Brain microvascular endothelial cell (primary cell): ENCODE measurements at regions not wholly inside any gene's neighbourhood (a gene's known extent, or its start where the extent isn't known, plus 50 kb on each side); places are given as distances from the start of the nearest gene placed in this dataset.

Source experiments
- DNase-seq: peaks from one replicate; pipeline ENCODE4 v3.0.0-alpha.2; 2020
- H3K27ac ChIP-seq: fragments of 250-450 bp; sonication (Bioruptor Pico); 2 replicates; pipeline ENCODE4 v1.5.1; 2020; ENCODE audit warnings: mild to moderate bottlenecking, moderate library complexity
- H3K27me3 ChIP-seq: fragments of 250-450 bp; sonication (Bioruptor Pico); replicated peaks from 2 replicates; pipeline ENCODE4 v1.5.1; 2020; ENCODE audit warnings: mild to moderate bottlenecking
- H3K36me3 ChIP-seq: fragments of 250-450 bp; sonication (Bioruptor Pico); replicated peaks from 2 replicates; pipeline ENCODE4 v1.5.1; 2020; ENCODE audit warnings: mild to moderate bottlenecking
- H3K4me3 ChIP-seq: 2 replicates; pipeline ENCODE4 v1.5.1; 2011; ENCODE audit warnings: low read depth, mild to moderate bottlenecking, control low read depth, low read length, moderate library complexity
- in situ Hi-C: cut with HindIII; loops from 2 replicates; pipeline ENCODE4 v1.10.0; 2017; ENCODE audit warnings: low sequenced_read_pairs, low pct_ligation_motif_present
- TF ChIP-seq, protein P1 (sequence below): IDR thresholded peaks from 2 replicates; pipeline ENCODE4 v1.5.1; 2011; ENCODE audit warnings: low read depth, mild to moderate bottlenecking, moderate library complexity, low read length, control low read depth, inconsistent platforms; ENCODE audit errors: missing control alignments

GRCh38 chr10:89887406-89887805 lies 186.0 kb downstream of the KIF20B start:
- DNase-seq, result no peak
- no peaks in the 10 kb centered on the region for H3K36me3 ChIP-seq
- TF ChIP-seq, protein P1, sequence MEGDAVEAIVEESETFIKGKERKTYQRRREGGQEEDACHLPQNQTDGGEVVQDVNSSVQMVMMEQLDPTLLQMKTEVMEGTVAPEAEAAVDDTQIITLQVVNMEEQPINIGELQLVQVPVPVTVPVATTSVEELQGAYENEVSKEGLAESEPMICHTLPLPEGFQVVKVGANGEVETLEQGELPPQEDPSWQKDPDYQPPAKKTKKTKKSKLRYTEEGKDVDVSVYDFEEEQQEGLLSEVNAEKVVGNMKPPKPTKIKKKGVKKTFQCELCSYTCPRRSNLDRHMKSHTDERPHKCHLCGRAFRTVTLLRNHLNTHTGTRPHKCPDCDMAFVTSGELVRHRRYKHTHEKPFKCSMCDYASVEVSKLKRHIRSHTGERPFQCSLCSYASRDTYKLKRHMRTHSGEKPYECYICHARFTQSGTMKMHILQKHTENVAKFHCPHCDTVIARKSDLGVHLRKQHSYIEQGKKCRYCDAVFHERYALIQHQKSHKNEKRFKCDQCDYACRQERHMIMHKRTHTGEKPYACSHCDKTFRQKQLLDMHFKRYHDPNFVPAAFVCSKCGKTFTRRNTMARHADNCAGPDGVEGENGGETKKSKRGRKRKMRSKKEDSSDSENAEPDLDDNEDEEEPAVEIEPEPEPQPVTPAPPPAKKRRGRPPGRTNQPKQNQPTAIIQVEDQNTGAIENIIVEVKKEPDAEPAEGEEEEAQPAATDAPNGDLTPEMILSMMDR, result no peak
- in situ Hi-C loops, result no loop called here
- no peaks in the 10 kb centered on the region for H3K27me3 ChIP-seq
- no peak overlapping the region for H3K4me3 ChIP-seq
- H3K27ac ChIP-seq, result no peak overlapping the region

DNA sequence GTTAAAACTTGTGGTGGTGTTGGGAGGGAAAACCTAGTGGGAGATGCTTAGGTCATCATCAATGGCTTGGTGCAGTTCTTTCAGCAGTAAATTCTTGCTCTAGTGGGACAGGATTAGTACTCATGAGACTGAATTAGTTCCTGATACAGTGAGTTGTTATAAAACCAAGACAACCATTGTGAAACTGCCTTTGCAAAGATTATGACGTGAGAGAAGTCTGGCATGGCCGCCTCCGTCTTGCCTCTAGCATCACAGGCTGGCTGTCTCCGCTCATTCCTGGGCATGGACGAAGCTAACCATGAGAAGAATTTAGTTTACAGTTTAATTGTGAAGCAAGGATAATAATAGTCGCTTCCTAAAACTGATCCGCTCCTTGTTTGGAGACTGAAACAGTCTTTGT lies 186.4 kb downstream of the KIF20B start:
- no peak overlapping the region for H3K4me3 ChIP-seq
- H3K36me3 ChIP-seq, result no peaks in the 10 kb centered on the region
- no peak for DNase-seq
- TF ChIP-seq, protein P1, result no peak
- in situ Hi-C loops, result no loop called here
- H3K27me3 ChIP-seq, result no peaks in the 10 kb centered on the region
- no peak overlapping the region for H3K27ac ChIP-seq

GRCh38 chr10:89888321-89889070 lies 187.1 kb downstream of the KIF20B start:
- Histone ChIP-seq H3K27me3 (no peaks in the 10 kb centered on the region), H3K27ac (no peak overlapping the region), H3K36me3 (no peaks in the 10 kb centered on the region), H3K4me3 (no peak overlapping the region)
- no peak for DNase-seq
- in situ Hi-C loops, result no loop called here
- TF ChIP-seq, protein P1, result no peak

DNA sequence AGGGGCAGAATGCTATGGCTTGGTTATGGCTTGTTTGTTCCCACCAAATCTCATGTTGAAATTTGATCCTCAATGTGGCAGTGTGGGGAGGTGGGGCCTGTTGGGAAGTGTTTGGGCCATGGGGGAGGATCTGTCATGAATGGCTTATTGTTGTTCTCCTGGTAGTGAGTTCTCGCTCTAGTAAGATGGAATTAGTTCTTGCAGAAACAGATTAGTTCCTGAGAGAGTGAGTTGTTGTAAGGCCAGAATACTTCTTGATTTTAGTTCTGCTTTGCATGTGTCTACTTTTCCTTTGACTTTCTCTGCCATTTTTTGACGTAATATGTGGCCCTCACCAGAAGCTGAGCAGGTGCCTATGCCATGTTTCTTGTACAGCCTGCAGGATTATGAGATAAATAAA lies 188.2 kb downstream of the KIF20B start:
- Histone ChIP-seq H3K27me3 (no peaks in the 10 kb centered on the region), H3K36me3 (no peaks in the 10 kb centered on the region), H3K27ac (no peak overlapping the region), H3K4me3 (no peak overlapping the region)
- in situ Hi-C loops, result no loop called here
- TF ChIP-seq, protein P1, result no peak
- no peak for DNase-seq

GRCh38 chr10:89891006-89891535 lies 189.7 kb downstream of the KIF20B start:
- DNase-seq, result no peak
- H3K27ac ChIP-seq, result no peak overlapping the region
- no peaks in the 10 kb centered on the region for H3K27me3 ChIP-seq
- in situ Hi-C loops, result no loop called here
- H3K4me3 ChIP-seq, result no peak overlapping the region
- H3K36me3 ChIP-seq, result no peaks in the 10 kb centered on the region
- TF ChIP-seq, protein P1, result no peak
